ENCODE measurements at regions not wholly inside any gene's neighbourhood (a gene's known extent, or its start where the extent isn't known, plus 50 kb on each side); places are given as distances from the start of the nearest gene placed in this dataset.

GRCh38 chr2:134020608-134021007, 233.3 kb upstream of the MGAT5 start:
- TF ChIP-seq POLR2A (IDR thresholded peaks at IDR 0.05) (no peak), CTCF (IDR thresholded peaks at IDR 0.05) (no peak)
